VCaP (cell line): ENCODE measurements at regions not wholly inside any gene's neighbourhood (a gene's known extent, or its start where the extent isn't known, plus 50 kb on each side); places are given as distances from the start of the nearest gene placed in this dataset.
"Not testable (repeated sequence)": the region's sequence is repeated elsewhere in the genome, so short reads cannot be mapped to it uniquely, and the experiment has no call there.

Experiments used
- H3K27ac ChIP-seq: fragments of 450-650 bp; 2 replicates; pipeline ENCODE4 v1.5.1; 2017
- TF ChIP-seq, protein P1 (sequence below): fragments of 450-650 bp; conservative IDR thresholded peaks from 2 replicates; pipeline ENCODE4 v1.5.1; 2017; ENCODE audit warnings: mild to moderate bottlenecking, moderate library complexity

- H3K27ac ChIP-seq: no peak overlapping the region
- TF ChIP-seq, protein P1, sequence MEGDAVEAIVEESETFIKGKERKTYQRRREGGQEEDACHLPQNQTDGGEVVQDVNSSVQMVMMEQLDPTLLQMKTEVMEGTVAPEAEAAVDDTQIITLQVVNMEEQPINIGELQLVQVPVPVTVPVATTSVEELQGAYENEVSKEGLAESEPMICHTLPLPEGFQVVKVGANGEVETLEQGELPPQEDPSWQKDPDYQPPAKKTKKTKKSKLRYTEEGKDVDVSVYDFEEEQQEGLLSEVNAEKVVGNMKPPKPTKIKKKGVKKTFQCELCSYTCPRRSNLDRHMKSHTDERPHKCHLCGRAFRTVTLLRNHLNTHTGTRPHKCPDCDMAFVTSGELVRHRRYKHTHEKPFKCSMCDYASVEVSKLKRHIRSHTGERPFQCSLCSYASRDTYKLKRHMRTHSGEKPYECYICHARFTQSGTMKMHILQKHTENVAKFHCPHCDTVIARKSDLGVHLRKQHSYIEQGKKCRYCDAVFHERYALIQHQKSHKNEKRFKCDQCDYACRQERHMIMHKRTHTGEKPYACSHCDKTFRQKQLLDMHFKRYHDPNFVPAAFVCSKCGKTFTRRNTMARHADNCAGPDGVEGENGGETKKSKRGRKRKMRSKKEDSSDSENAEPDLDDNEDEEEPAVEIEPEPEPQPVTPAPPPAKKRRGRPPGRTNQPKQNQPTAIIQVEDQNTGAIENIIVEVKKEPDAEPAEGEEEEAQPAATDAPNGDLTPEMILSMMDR: no peak
These were observed 61.7 kb upstream of the KIF13A start for GRCh38 chr6:18048953-18049630.

DNA sequence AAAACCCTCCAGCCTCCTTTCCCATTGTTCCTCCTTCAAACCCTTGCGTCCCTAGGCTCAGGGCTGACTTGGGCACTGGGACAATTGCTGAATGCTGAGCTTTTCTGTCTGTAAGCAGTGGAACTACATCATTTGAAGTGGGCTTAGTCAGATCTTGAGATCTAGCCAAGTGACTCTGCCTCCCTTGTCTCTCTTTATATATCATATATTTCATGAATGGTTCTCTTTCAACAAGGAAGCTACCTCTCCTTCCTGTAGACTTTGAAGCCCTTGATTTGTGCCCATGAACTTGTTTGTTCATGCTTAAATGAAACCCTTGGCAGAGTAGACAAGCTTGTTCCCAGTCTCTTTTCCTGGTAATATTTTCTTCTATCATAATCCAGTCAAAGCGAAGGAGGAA is 60.0 kb upstream of the KIF13A start:
- TF ChIP-seq, protein P1: no peak
- no peak overlapping the region for H3K27ac ChIP-seq

- no peak overlapping the region for H3K27ac ChIP-seq
- TF ChIP-seq, protein P1: no peak
These were observed 58.1 kb upstream of the KIF13A start for GRCh38 chr6:18045507-18045906.

DNA sequence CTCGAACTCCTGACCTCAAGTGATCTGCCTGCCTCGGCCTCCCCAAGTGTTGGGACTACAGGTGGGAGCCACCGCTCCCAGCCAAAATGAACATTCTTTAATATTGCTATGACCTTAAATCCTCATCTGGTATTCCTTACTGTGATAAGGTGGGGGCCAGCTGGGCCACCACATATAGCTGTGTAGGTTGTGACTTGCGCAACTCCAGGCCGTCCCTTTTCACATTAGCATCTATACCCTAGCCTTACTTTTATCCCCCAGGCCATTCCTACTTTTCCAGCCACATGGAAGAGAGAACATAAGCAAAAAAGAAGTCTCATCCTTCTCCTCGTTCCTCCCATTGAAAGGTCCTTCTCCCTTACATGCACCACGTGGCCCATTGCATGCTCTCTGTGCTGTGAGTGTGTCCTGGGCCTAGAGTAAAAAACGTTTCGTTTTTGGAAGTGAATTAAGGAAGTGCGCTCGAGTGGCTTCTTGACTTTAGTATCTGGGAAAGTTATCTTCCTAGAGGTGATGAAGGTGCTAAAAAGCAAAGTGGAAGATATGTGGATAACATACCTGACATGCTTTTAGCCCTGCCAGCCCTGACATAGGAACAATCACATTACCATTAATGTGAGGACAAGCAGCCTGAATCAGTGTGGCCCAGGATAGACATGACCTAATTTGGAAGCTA is 56.8 kb upstream of the KIF13A start:
- TF ChIP-seq, protein P1: no peak
- H3K27ac ChIP-seq: no peak overlapping the region

GRCh38 chr6:18042536-18043145 is 55.2 kb upstream of the KIF13A start:
- H3K27ac ChIP-seq: no peak overlapping the region
- TF ChIP-seq, protein P1: no peak

GRCh38 chr6:18039481-18039880 is 52.0 kb upstream of the KIF13A start:
- H3K27ac ChIP-seq: no peak overlapping the region
- TF ChIP-seq, protein P1: no peak

DNA sequence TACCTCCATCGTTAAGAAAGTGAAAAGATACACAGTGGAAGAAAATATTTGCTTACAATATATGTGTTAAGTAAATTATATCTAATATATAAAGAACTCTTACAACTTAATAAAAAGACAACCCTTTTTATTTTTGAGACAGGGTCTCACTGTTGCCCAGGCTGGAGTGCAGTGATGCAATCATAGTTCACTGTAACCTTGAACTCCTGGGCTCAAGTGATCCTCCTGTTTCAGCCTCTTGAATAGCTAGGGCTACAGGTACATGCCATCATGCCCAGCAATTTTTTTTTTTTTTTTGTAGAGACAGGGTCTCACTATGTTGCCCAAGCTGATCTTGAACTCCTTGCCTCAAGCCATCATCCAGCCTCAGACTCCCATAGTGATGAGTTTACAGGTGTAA is 50.8 kb upstream of the KIF13A start:
- not testable (repeated sequence) for H3K27ac ChIP-seq
